ENCODE measurements at regions not wholly inside any gene's neighbourhood (a gene's known extent, or its start where the extent isn't known, plus 50 kb on each side); places are given as distances from the start of the nearest gene placed in this dataset.
"Not testable (repeated sequence)": the region's sequence is repeated elsewhere in the genome, so short reads cannot be mapped to it uniquely, and the experiment has no call there.

GRCh38 chr5:176067948-176068347 is 99.8 kb upstream of the THOC3 start:
- H3K27me3 ChIP-seq (ENCODE audit: control insufficient read depth in 1 of 2, insufficient read depth in 2 of 2, low read length in 2 of 2); CTCF ChIA-PET (ENCODE audit: low intra/inter-chr PET ratio, low total read pairs); DNase-seq (ENCODE audit: low spot score); POLR2A ChIA-PET; H3K4me2 ChIP-seq (ENCODE audit: low read depth, low read length); H3K9me3 ChIP-seq (ENCODE audit: low read length); H3K4me1 ChIP-seq (ENCODE audit: insufficient read depth, low read length); FAIRE-seq; H3K79me2 ChIP-seq (ENCODE audit: insufficient read depth, low read length); ATAC-seq; intact Hi-C loops (cut with micrococcal nuclease; ENCODE audit: unreplicated experiment); H2AFZ ChIP-seq (ENCODE audit: low read length); H3K9ac ChIP-seq (ENCODE audit: insufficient read depth, low read depth, low read length); H3K27ac ChIP-seq (ENCODE audit: extremely low read length, insufficient read depth, low read length); H3K4me3 ChIP-seq (replicated peaks in 1 of 3; ENCODE audit: insufficient read depth in 1 of 3, low read depth in 2 of 3, low read length in 3 of 3); H4K20me1 ChIP-seq (ENCODE audit: insufficient read depth, low read length); BruUV-seq (replicated peaks); H3K36me3 ChIP-seq (replicated peaks in 1 of 2; ENCODE audit: control insufficient read depth in 1 of 2, insufficient read depth in 2 of 2, low read length in 2 of 2); in situ Hi-C loops (cut with HindIII; ENCODE audit: extremely low pct_ligation_motif_present, low pct_unique_long_range_greater_than_20kb): not testable (repeated sequence)
- WGBS (ENCODE audit: low lambda C conversion rate) = 56% methylated on average over 5 of the region's 5 CpGs

- 8% methylated on average over 1 of the region's 9 CpGs for WGBS (ENCODE audit: low lambda C conversion rate)
- H3K9me3 ChIP-seq (ENCODE audit: low read length); CTCF ChIA-PET (ENCODE audit: low intra/inter-chr PET ratio, low total read pairs); H3K4me3 ChIP-seq (replicated peaks in 1 of 3; ENCODE audit: insufficient read depth in 1 of 3, low read depth in 2 of 3, low read length in 3 of 3); POLR2A ChIA-PET; in situ Hi-C loops (cut with HindIII; ENCODE audit: extremely low pct_ligation_motif_present, low pct_unique_long_range_greater_than_20kb); FAIRE-seq; DNase-seq (ENCODE audit: low spot score); ATAC-seq; H4K20me1 ChIP-seq (ENCODE audit: insufficient read depth, low read length); H3K4me1 ChIP-seq (ENCODE audit: insufficient read depth, low read length); H3K9ac ChIP-seq (ENCODE audit: insufficient read depth, low read depth, low read length); H3K36me3 ChIP-seq (replicated peaks in 1 of 2; ENCODE audit: control insufficient read depth in 1 of 2, insufficient read depth in 2 of 2, low read length in 2 of 2); BruUV-seq (replicated peaks); H3K79me2 ChIP-seq (ENCODE audit: insufficient read depth, low read length); H2AFZ ChIP-seq (ENCODE audit: low read length); H3K27me3 ChIP-seq (ENCODE audit: control insufficient read depth in 1 of 2, insufficient read depth in 2 of 2, low read length in 2 of 2); H3K27ac ChIP-seq (ENCODE audit: extremely low read length, insufficient read depth, low read length); H3K4me2 ChIP-seq (ENCODE audit: low read depth, low read length); intact Hi-C loops (cut with micrococcal nuclease; ENCODE audit: unreplicated experiment): not testable (repeated sequence)
These were observed 106.0 kb upstream of the THOC3 start for GRCh38 chr5:176073996-176074571.

- intact Hi-C loops (cut with micrococcal nuclease; ENCODE audit: unreplicated experiment); DNase-seq (ENCODE audit: low spot score); H3K4me3 ChIP-seq (replicated peaks in 1 of 3; ENCODE audit: insufficient read depth in 1 of 3, low read depth in 2 of 3, low read length in 3 of 3); H3K4me2 ChIP-seq (ENCODE audit: low read depth, low read length); H3K36me3 ChIP-seq (replicated peaks in 1 of 2; ENCODE audit: control insufficient read depth in 1 of 2, insufficient read depth in 2 of 2, low read length in 2 of 2); in situ Hi-C loops (cut with HindIII; ENCODE audit: extremely low pct_ligation_motif_present, low pct_unique_long_range_greater_than_20kb); FAIRE-seq; ATAC-seq; H3K4me1 ChIP-seq (ENCODE audit: insufficient read depth, low read length); POLR2A ChIA-PET; BruUV-seq (replicated peaks); H3K27me3 ChIP-seq (ENCODE audit: control insufficient read depth in 1 of 2, insufficient read depth in 2 of 2, low read length in 2 of 2); H4K20me1 ChIP-seq (ENCODE audit: insufficient read depth, low read length); H3K79me2 ChIP-seq (ENCODE audit: insufficient read depth, low read length); H3K9me3 ChIP-seq (ENCODE audit: low read length); H2AFZ ChIP-seq (ENCODE audit: low read length); H3K9ac ChIP-seq (ENCODE audit: insufficient read depth, low read depth, low read length); H3K27ac ChIP-seq (ENCODE audit: extremely low read length, insufficient read depth, low read length); CTCF ChIA-PET (ENCODE audit: low intra/inter-chr PET ratio, low total read pairs): not testable (repeated sequence)
- 52% methylated on average over 4 of the region's 9 CpGs for WGBS (ENCODE audit: low lambda C conversion rate)
These were observed 115.6 kb upstream of the THOC3 start for GRCh38 chr5:176083717-176084116.

GRCh38 chr5:176103083-176103482 is 135.0 kb upstream of the THOC3 start:
- H3K27me3 ChIP-seq (ENCODE audit: control insufficient read depth in 1 of 2, insufficient read depth in 2 of 2, low read length in 2 of 2); H3K4me3 ChIP-seq (replicated peaks in 1 of 3; ENCODE audit: insufficient read depth in 1 of 3, low read depth in 2 of 3, low read length in 3 of 3); ATAC-seq; H3K27ac ChIP-seq (ENCODE audit: extremely low read length, insufficient read depth, low read length); POLR2A ChIA-PET; CTCF ChIA-PET (ENCODE audit: low intra/inter-chr PET ratio, low total read pairs); DNase-seq (ENCODE audit: low spot score); H3K4me2 ChIP-seq (ENCODE audit: low read depth, low read length); intact Hi-C loops (cut with micrococcal nuclease; ENCODE audit: unreplicated experiment); in situ Hi-C loops (cut with HindIII; ENCODE audit: extremely low pct_ligation_motif_present, low pct_unique_long_range_greater_than_20kb); H3K9ac ChIP-seq (ENCODE audit: insufficient read depth, low read depth, low read length); H3K79me2 ChIP-seq (ENCODE audit: insufficient read depth, low read length); FAIRE-seq; H2AFZ ChIP-seq (ENCODE audit: low read length); H4K20me1 ChIP-seq (ENCODE audit: insufficient read depth, low read length); H3K9me3 ChIP-seq (ENCODE audit: low read length); H3K36me3 ChIP-seq (replicated peaks in 1 of 2; ENCODE audit: control insufficient read depth in 1 of 2, insufficient read depth in 2 of 2, low read length in 2 of 2); H3K4me1 ChIP-seq (ENCODE audit: insufficient read depth, low read length); BruUV-seq (replicated peaks): not testable (repeated sequence)
- WGBS (ENCODE audit: low lambda C conversion rate) = 56% methylated on average over 3 of the region's 3 CpGs

Measured in HepG2 (cell line).